HepG2 (cell line): ENCODE measurements at regions not wholly inside any gene's neighbourhood (a gene's known extent, or its start where the extent isn't known, plus 50 kb on each side); places are given as distances from the start of the nearest gene placed in this dataset.

Experiments
- ATAC-seq: fragments of 200-7000 bp; cut with Tn5 transposase; 3 replicates; pipeline ENCODE4 v1.9.1; 2020; ENCODE audit warnings: mild to moderate bottlenecking, moderate library complexity
- BruUV-seq: library from RNA; stranded (reverse); fragments of 400-500 nt; replicated peaks from 2 replicates; lab custom pipeline; 2021; lab: Mats Ljungman, UMichigan
- CTCF ChIA-PET: fragments of 300-600 bp; formaldehyde crosslinking; extraction: SDS; loops from one replicate; lab custom pipeline; 2021; ENCODE audit warnings: low total read pairs, inconsistent platforms, low intra/inter-chr PET ratio; lab: Yijun Ruan, JAX
- POLR2A ChIA-PET: fragments of 350-600 bp; sonication (Branson Sonifier 250); formaldehyde crosslinking; loops from one replicate; lab custom pipeline; 2020; ENCODE audit warnings: antibody characterized with exemption, inconsistent platforms; lab: Yijun Ruan, JAX
- DNase-seq: peaks from one replicate; pipeline ENCODE4 v3.0.0-alpha.2; 2015; ENCODE audit warnings: low spot score
- FAIRE-seq: peaks from 3 replicates; lab custom pipeline; 2011; peaks lifted over from hg19 to GRCh38; lab: Jason Lieb, UNC
- H2AFZ ChIP-seq: one replicate; pipeline ENCODE4 v1.6.1; 2011; ENCODE audit warnings: low read length, inconsistent platforms
- H3K27ac ChIP-seq: fragments of 300-600 bp; 3 replicates; pipeline ENCODE4 v1.8.0; 2011; ENCODE audit warnings: mixed run types, mild to moderate bottlenecking, mixed read lengths, low read length, inconsistent platforms; ENCODE audit not compliant: insufficient read depth; ENCODE audit errors: extremely low read length
- H3K27me3 ChIP-seq, 2 experiments: fragments of 200-600 bp in 1 of 2; 2 replicates in 1 of 2; 3 replicates in 1 of 2; pipeline versions ENCODE4 v1.6.0 to v1.8.0; 2011; ENCODE audit warnings: low read length in 2 of 2, mild to moderate bottlenecking in 2 of 2, moderate library complexity in 2 of 2, inconsistent platforms in 1 of 2; ENCODE audit not compliant: insufficient read depth in 2 of 2, control insufficient read depth in 1 of 2
- H3K36me3 ChIP-seq, 2 experiments: fragments of 200-600 bp in 1 of 2; replicated peaks in 1 of 2; 2 replicates in 1 of 2; 3 replicates in 1 of 2; pipeline versions ENCODE4 v1.5.1 to v1.8.0; 2011; ENCODE audit warnings: low read length in 2 of 2, inconsistent platforms in 1 of 2; ENCODE audit not compliant: insufficient read depth in 2 of 2, control insufficient read depth in 1 of 2
- H3K4me1 ChIP-seq: 2 replicates; pipeline ENCODE4 v1.5.1; 2012; ENCODE audit warnings: low read length, inconsistent platforms; ENCODE audit not compliant: insufficient read depth
- H3K4me2 ChIP-seq: 2 replicates; pipeline ENCODE4 v1.6.0; 2011; ENCODE audit warnings: low read depth, low read length, inconsistent platforms
- H3K4me3 ChIP-seq, 3 experiments: fragments of 200-600 bp in 1 of 3; sonication (generic), shearing (Covaris generic) in 1 of 3; replicated peaks in 1 of 3; 2 replicates each; pipeline ENCODE4 v1.5.1; 2011 to 2016; ENCODE audit warnings: low read length in 3 of 3, inconsistent platforms in 2 of 3, low read depth in 2 of 3, mild to moderate bottlenecking in 2 of 3, control low read depth in 1 of 3, mixed read lengths in 1 of 3; ENCODE audit not compliant: insufficient read depth in 1 of 3
- H3K79me2 ChIP-seq: one replicate; pipeline ENCODE4 v1.6.1; 2011; ENCODE audit warnings: low read length, inconsistent platforms; ENCODE audit not compliant: insufficient read depth
- H3K9ac ChIP-seq: 2 replicates; pipeline ENCODE4 v1.6.0; 2011; ENCODE audit warnings: mild to moderate bottlenecking, low read depth, low read length, inconsistent platforms; ENCODE audit not compliant: insufficient read depth
- H3K9me3 ChIP-seq: 2 replicates; pipeline ENCODE4 v1.5.1; 2012; ENCODE audit warnings: mild to moderate bottlenecking, low read length
- H4K20me1 ChIP-seq: 2 replicates; pipeline ENCODE4 v1.6.0; 2011; ENCODE audit warnings: inconsistent platforms, mild to moderate bottlenecking, low read length, moderate library complexity; ENCODE audit not compliant: insufficient read depth
- HMGXB4 ChIP-seq, 2 experiments: sonication (generic) in 1 of 2; formaldehyde crosslinking in 1 of 2; IDR thresholded peaks; 2 replicates each; pipeline versions ENCODE4 v1.4.0 to v1.6.1; 2018 to 2020; ENCODE audit warnings: missing genetic modification reagents in 2 of 2, borderline replicate concordance in 1 of 2, low read depth in 1 of 2, mild to moderate bottlenecking in 1 of 2, missing biosample characterization in 1 of 2
- PATZ1 ChIP-seq: sonication (generic); formaldehyde crosslinking; IDR thresholded peaks from 2 replicates; pipeline ENCODE4 v1.4.0; 2020; ENCODE audit warnings: missing genetic modification reagents
- PHF8 ChIP-seq: sonication (generic); formaldehyde crosslinking; IDR thresholded peaks from 2 replicates; pipeline ENCODE4 v1.5.0; 2020; ENCODE audit warnings: missing genetic modification reagents
- RCOR2 ChIP-seq: IDR thresholded peaks from 2 replicates; pipeline ENCODE4 v1.6.1; 2016; ENCODE audit warnings: missing biosample characterization, missing genetic modification reagents
- SMC3 ChIP-seq: IDR thresholded peaks from 2 replicates; pipeline ENCODE4 v1.6.1; 2011; ENCODE audit warnings: low read length, improper control_type of control experiment
- STAG1 ChIP-seq: sonication (generic); formaldehyde crosslinking; IDR thresholded peaks from 2 replicates; pipeline ENCODE4 v1.4.0; 2020; ENCODE audit warnings: missing genetic modification reagents
- TCF7 ChIP-seq: sonication (generic); IDR thresholded peaks from 2 replicates; pipeline ENCODE4 v1.6.1; 2016; ENCODE audit warnings: antibody characterized with exemption, low read depth
- ZBTB25 ChIP-seq: IDR thresholded peaks from 2 replicates; pipeline ENCODE4 v1.6.1; 2018; ENCODE audit warnings: missing genetic modification reagents
- ZBTB8A ChIP-seq: sonication (generic); formaldehyde crosslinking; IDR thresholded peaks from 2 replicates; pipeline ENCODE4 v1.4.0; 2020; ENCODE audit warnings: mild to moderate bottlenecking, low read depth, missing genetic modification reagents, borderline replicate concordance
- ZNF235 ChIP-seq: sonication (generic); formaldehyde crosslinking; IDR thresholded peaks from 2 replicates; pipeline ENCODE4 v1.8.1; 2023; ENCODE audit warnings: mild to moderate bottlenecking, missing genetic modification reagents, borderline replicate concordance
- ZNF550 ChIP-seq: sonication (generic); formaldehyde crosslinking; IDR thresholded peaks from 2 replicates; pipeline ENCODE4 v1.4.0; 2020; ENCODE audit warnings: mild to moderate bottlenecking, missing genetic modification reagents, borderline replicate concordance
- WGBS: methylation state at CpG from one replicate; pipeline ENCODE4 v1.1.6; 2017; ENCODE audit warnings: low lambda C conversion rate; 5-methylcytosine and 5-hydroxymethylcytosine counted together
- in situ Hi-C: cut with HindIII; loops from 2 replicates; pipeline ENCODE4 v1.10.0; 2017; ENCODE audit warnings: low pct_unique_long_range_greater_than_20kb; ENCODE audit not compliant: extremely low pct_ligation_motif_present
- intact Hi-C: fragments of 100-400 bp; cut with micrococcal nuclease; formaldehyde crosslinking; loops from one replicate; pipeline ENCODE4 v1.10.0; 2022; ENCODE audit not compliant: unreplicated experiment
- TF ChIP-seq, protein P1 (sequence below): sonication (generic); formaldehyde crosslinking; IDR thresholded peaks from 2 replicates; pipeline ENCODE4 v1.4.0; 2020; ENCODE audit warnings: missing genetic modification reagents, mild to moderate bottlenecking, borderline replicate concordance
- TF ChIP-seq, protein P2 (sequence below): sonication (generic); formaldehyde crosslinking; IDR thresholded peaks from 2 replicates; pipeline ENCODE4 v1.5.0; 2020; ENCODE audit warnings: mild to moderate bottlenecking, missing genetic modification reagents, moderate library complexity

- H3K4me2 ChIP-seq = no peak overlapping the region
- peak; percentile 94 for ATAC-seq
- no peak overlapping the region for H3K9ac ChIP-seq
- ChIA-PET CTCF (interaction anchor here (2.0 to 2.1 kb wide), 3 partner anchors 95 to 199 kb away, joined by 14 to 17 read pairs (median 17); no protein-coding TSS in a partner anchor), POLR2A (interaction anchor here (0.6 kb wide), 1 partner anchor 17 kb away, joined by 4 read pairs; no protein-coding TSS in a partner anchor)
- BruUV-seq = no TSS peak
- H3K27ac ChIP-seq = no peak overlapping the region
- H2AFZ ChIP-seq = no peak overlapping the region
- peak; percentile 46 for FAIRE-seq
- in situ Hi-C loops (loop anchor here (5.0 kb wide), 2 partner anchors 107 to 197 kb away; no protein-coding TSS in a partner anchor), intact Hi-C loops (loop anchor here (1.0 to 10.0 kb wide), 4 partner anchors 95 to 480 kb away; no protein-coding TSS in a partner anchor)
- no peaks in the 10 kb centered on the region; the same call in 1 of the 2 replicates for H4K20me1 ChIP-seq
- peak; percentile 41 for DNase-seq
- H3K9me3 ChIP-seq = no peaks in the 10 kb centered on the region
- no peaks in the 10 kb centered on the region for H3K4me1 ChIP-seq
- H3K79me2 ChIP-seq = no peaks in the 10 kb centered on the region
- TF ChIP-seq, protein P1, sequence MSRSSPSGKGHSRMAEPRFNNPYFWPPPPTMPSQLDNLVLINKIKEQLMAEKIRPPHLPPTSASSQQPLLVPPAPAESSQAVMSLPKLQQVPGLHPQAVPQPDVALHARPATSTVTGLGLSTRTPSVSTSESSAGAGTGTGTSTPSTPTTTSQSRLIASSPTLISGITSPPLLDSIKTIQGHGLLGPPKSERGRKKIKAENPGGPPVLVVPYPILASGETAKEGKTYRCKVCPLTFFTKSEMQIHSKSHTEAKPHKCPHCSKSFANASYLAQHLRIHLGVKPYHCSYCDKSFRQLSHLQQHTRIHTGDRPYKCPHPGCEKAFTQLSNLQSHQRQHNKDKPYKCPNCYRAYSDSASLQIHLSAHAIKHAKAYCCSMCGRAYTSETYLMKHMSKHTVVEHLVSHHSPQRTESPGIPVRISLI (CRISPR knock-in tag) = peak; percentile 92
- TF ChIP-seq PHF8 (CRISPR knock-in tag) = no peak
- TF ChIP-seq, protein P2, sequence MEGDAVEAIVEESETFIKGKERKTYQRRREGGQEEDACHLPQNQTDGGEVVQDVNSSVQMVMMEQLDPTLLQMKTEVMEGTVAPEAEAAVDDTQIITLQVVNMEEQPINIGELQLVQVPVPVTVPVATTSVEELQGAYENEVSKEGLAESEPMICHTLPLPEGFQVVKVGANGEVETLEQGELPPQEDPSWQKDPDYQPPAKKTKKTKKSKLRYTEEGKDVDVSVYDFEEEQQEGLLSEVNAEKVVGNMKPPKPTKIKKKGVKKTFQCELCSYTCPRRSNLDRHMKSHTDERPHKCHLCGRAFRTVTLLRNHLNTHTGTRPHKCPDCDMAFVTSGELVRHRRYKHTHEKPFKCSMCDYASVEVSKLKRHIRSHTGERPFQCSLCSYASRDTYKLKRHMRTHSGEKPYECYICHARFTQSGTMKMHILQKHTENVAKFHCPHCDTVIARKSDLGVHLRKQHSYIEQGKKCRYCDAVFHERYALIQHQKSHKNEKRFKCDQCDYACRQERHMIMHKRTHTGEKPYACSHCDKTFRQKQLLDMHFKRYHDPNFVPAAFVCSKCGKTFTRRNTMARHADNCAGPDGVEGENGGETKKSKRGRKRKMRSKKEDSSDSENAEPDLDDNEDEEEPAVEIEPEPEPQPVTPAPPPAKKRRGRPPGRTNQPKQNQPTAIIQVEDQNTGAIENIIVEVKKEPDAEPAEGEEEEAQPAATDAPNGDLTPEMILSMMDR (CRISPR knock-in tag) = peak; percentile 73
- TF ChIP-seq ZBTB8A = no peak
- no peak for TF ChIP-seq ZBTB25 (CRISPR knock-in tag)
- TF ChIP-seq RCOR2 = no peak
- TF ChIP-seq HMGXB4 (CRISPR knock-in tag; IDR thresholded peaks at IDR 0.05; ENCODE audit: borderline replicate concordance in 1 of 2, low read depth in 1 of 2) = no peak
- peak; percentile 57 for TF ChIP-seq STAG1 (CRISPR knock-in tag)
- no peak for TF ChIP-seq TCF7
- no peak for TF ChIP-seq ZNF550
- 0 out of 2 replicates have a peak, but pooled peaks have one; percentile 22 for TF ChIP-seq PATZ1
- peak; percentile 72 for TF ChIP-seq SMC3
- TF ChIP-seq ZNF235 = no peak
- WGBS = 14% methylated on average over 4 of the region's 4 CpGs
- peaks cover 0 to 2% of the 10 kb centered on the region in 2 experiments; a peak in 1 of 5 replicates for H3K27me3 ChIP-seq
- no peaks in the 10 kb centered on the region for H3K36me3 ChIP-seq
- no peak overlapping the region for H3K4me3 ChIP-seq
Measured at GRCh38 chr7:35424869-35425495, 171.1 kb upstream of the TBX20 start.
